Thyroid gland (tissue), 4 donors: ENCODE measurements at regions not wholly inside any gene's neighbourhood (a gene's known extent, or its start where the extent isn't known, plus 50 kb on each side); places are given as distances from the start of the nearest gene placed in this dataset.
"Not testable (repeated sequence)": the region's sequence is repeated elsewhere in the genome, so short reads cannot be mapped to it uniquely, and the experiment has no call there.

Source experiments
- DNase-seq, 2 donors: peaks; one replicate each; pipeline ENCODE4 v3.0.0-alpha.2; 2019
- H3K27ac ChIP-seq, 3 donors: fragments of 200-600 bp; sonication (generic); 1 replicate in 2 of 3; 2 replicates in 1 of 3; pipeline ENCODE4 v1.5.1; 2016 to 2019; ENCODE audit warnings: mild to moderate bottlenecking in 1 of 3, moderate library complexity in 1 of 3
- H3K27me3 ChIP-seq: fragments of 200-600 bp; sonication (generic); one replicate; pipeline ENCODE4 v1.5.1; 2019
- H3K36me3 ChIP-seq, 2 donors: fragments of 200-600 bp; sonication (generic); one replicate each; pipeline ENCODE4 v1.5.1; 2016 to 2019
- H3K4me1 ChIP-seq, 2 donors: fragments of 200-600 bp; sonication (generic); one replicate each; pipeline ENCODE4 v1.5.1; 2017 to 2019
- H3K4me3 ChIP-seq, 3 donors: fragments of 200-600 bp; sonication (generic); replicated peaks in 1 of 3; 1 replicate in 2 of 3; 2 replicates in 1 of 3; pipeline ENCODE4 v1.5.1; 2016; ENCODE audit warnings: mild to moderate bottlenecking in 1 of 3
- H3K9me3 ChIP-seq: fragments of 200-600 bp; sonication (generic); one replicate; pipeline ENCODE4 v1.5.1; 2017
- POLR2A ChIP-seq, 2 donors: fragments of 450-650 bp; IDR thresholded peaks; one replicate each; pipeline ENCODE4 v1.6.1; 2017; ENCODE audit warnings: antibody characterized with exemption in 2 of 2, mild to moderate bottlenecking in 2 of 2, moderate library complexity in 1 of 2
- WGBS, 2 donors: methylation state at CpG; one replicate each; pipeline ENCODE4 v1.1.5; 2017; 5-methylcytosine and 5-hydroxymethylcytosine counted together
- intact Hi-C: fragments of 100-400 bp; cut with DNase I; formaldehyde crosslinking; loops from one replicate; pipeline ENCODE4 v1.15.1; 2023
- TF ChIP-seq, protein P1 (sequence below), 6 experiments: fragments of 200-600 bp in 3 of 6; fragments of 450-650 bp in 3 of 6; sonication (generic) in 3 of 6; IDR thresholded peaks; one replicate each; pipeline ENCODE4 v1.5.1; 2016 to 2019; ENCODE audit warnings: antibody characterized with exemption in 6 of 6, mild to moderate bottlenecking in 2 of 6, inconsistent platforms in 1 of 6, moderate library complexity in 1 of 6

DNA sequence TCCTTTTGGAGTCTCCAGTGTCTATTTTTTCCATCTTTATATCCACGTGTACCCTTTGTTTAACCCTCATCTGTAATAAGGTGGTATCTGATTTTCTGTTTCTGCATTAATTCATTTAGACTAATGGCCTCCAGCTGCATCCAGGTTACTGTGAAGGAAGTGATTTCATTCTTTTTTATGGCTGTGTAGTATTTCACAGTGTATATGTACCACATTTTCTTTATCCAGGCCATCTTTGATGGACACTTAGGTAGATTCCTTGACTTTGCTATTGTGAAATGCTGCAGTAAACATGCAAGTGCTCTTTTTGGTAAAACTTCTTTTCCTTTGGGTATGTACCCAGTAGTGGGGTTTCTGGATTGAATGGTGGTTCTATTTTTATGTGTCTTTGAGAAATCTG is 128.0 kb upstream of the MTPN start:
- intact Hi-C loops: no loop called here
- Histone ChIP-seq H3K27ac (no peak overlapping the region), H3K27me3 (no peaks in the 10 kb centered on the region), H3K4me3 (no peak overlapping the region), H3K4me1 (no peaks in the 10 kb centered on the region), H3K36me3 (no peaks in the 10 kb centered on the region), H3K9me3 (no peaks in the 10 kb centered on the region)
- WGBS, 2 donors: 93 to 95% methylated on average over 1 of the region's 1 CpG
- TF ChIP-seq, protein P1, sequence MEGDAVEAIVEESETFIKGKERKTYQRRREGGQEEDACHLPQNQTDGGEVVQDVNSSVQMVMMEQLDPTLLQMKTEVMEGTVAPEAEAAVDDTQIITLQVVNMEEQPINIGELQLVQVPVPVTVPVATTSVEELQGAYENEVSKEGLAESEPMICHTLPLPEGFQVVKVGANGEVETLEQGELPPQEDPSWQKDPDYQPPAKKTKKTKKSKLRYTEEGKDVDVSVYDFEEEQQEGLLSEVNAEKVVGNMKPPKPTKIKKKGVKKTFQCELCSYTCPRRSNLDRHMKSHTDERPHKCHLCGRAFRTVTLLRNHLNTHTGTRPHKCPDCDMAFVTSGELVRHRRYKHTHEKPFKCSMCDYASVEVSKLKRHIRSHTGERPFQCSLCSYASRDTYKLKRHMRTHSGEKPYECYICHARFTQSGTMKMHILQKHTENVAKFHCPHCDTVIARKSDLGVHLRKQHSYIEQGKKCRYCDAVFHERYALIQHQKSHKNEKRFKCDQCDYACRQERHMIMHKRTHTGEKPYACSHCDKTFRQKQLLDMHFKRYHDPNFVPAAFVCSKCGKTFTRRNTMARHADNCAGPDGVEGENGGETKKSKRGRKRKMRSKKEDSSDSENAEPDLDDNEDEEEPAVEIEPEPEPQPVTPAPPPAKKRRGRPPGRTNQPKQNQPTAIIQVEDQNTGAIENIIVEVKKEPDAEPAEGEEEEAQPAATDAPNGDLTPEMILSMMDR (IDR thresholded peaks at IDR 0.05): no peak
- TF ChIP-seq POLR2A (IDR thresholded peaks at IDR 0.05): no peak
- no peak for DNase-seq

DNA sequence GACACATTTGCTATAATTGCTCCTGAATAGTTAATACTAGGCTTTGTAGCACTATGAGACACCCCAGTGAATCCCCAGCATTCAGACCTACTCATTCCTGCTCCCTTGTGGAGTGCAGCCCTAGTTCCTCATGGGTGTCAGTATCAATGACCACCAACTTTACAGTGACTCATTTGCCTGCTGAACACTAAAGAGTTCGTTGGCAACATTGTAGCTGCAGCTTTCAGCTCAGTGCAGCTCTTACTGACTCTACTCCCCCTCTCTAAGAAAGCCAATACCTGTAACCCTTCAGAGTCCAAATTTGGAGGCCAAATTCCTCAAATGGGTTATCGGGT is 127.1 kb upstream of the MTPN start:
- 68 to 79% methylated on average over 2 of the region's 2 CpGs for WGBS, 2 donors
- Histone ChIP-seq H3K27me3 (no peaks in the 10 kb centered on the region), H3K9me3 (no peaks in the 10 kb centered on the region), H3K4me1 (no peaks in the 10 kb centered on the region), H3K36me3 (no peaks in the 10 kb centered on the region), H3K4me3 (no peak overlapping the region), H3K27ac (no peak overlapping the region)
- TF ChIP-seq POLR2A (IDR thresholded peaks at IDR 0.05): no peak
- TF ChIP-seq, protein P1 (IDR thresholded peaks at IDR 0.05): no peak
- intact Hi-C loops: no loop called here
- DNase-seq: no peak

DNA sequence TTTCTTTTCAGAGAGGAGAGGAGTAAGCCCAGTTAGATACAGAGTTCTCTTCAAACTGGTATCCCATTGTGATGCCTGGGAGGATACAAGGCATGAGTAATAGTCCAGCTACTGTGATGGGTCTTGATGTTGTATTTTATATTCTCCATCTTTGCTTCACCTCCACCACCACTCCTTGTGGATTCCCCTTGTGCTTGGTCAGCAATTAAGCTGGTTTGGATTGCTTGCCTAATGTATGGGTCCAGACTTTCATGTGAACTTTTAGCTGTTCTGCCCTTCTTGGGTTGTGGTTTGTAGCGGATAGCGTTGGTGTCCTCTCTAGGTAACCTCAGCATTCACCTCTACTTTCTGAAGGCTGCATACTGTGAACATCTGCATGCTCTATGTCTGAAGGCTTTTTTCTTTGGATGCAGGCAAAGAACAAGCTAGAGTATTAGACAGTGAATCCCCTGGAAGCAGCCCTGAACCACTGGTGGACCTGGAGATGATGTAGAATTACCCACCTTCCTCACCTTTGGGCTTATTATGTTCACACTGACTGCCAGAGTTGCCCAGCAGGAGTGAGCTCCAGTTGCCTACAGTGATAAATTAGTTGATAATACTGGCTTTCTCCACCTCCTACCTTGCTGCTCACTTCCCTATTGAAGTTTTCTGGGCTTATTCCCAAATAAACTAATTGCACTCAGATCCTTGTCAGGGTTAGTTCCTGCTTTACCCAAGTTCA is 126.5 kb upstream of the MTPN start:
- H3K36me3 ChIP-seq: no peaks in the 10 kb centered on the region
- WGBS, 2 donors: 50 to 70% methylated on average over 2 of the region's 2 CpGs

DNA sequence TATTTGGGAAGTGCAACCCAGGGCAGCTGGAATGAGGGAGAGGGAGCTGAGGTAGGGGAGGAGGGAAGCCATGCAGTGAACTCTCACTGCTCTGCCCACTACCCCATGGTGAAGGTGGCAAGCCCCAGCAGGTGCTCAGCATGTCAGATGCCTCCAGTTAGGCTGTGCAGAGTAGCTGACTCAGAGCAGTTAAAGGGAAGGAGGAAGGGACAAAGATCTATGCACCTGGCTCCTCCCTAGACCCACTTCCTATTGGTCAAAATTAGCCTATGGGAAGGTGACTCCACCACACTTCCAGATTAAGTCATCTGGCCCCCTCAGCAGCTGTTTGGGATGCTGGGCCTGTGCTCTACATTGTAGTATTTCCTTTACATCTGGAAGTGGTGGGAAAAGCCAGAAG is 125.7 kb upstream of the MTPN start:
- Histone ChIP-seq H3K27me3 (no peaks in the 10 kb centered on the region), H3K9me3 (no peaks in the 10 kb centered on the region), H3K4me1 (no peaks in the 10 kb centered on the region), H3K4me3 (no peak overlapping the region), H3K36me3 (no peaks in the 10 kb centered on the region), H3K27ac (no peak overlapping the region)
- TF ChIP-seq POLR2A (IDR thresholded peaks at IDR 0.05): no peak
- TF ChIP-seq, protein P1 (IDR thresholded peaks at IDR 0.05): no peak
- intact Hi-C loops: no loop called here
- DNase-seq: no peak

More for the DNA sequence above, 126.5 kb upstream of the MTPN start:
- no peak for DNase-seq
- TF ChIP-seq, protein P1 (IDR thresholded peaks at IDR 0.05): no peak
- TF ChIP-seq POLR2A (IDR thresholded peaks at IDR 0.05): no peak
- no peaks in the 10 kb centered on the region for H3K27me3 ChIP-seq
- H3K9me3 ChIP-seq: no peaks in the 10 kb centered on the region
- intact Hi-C loops: no loop called here
- no peak overlapping the region for H3K4me3 ChIP-seq
- no peak overlapping the region for H3K27ac ChIP-seq
- H3K4me1 ChIP-seq: no peaks in the 10 kb centered on the region

DNA sequence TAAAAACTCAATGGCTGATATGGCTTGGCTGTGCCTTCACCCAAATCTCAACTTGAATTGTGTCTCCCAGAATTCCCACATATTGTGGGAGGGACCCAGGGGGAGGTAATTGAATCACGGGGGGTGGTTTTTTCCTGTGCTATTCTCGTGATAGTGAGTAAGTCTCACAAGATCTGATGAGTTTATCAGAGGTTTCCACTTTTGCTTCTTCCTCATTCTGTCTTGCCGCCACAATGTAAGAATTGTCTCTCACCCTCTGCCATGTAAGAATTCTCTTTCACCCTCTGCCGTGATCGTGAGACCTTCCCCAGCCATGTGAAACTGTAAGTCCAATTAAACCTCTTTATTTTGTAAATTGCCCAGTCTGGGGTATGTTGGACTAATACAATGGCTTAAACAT is 115.6 kb upstream of the MTPN start:
- H3K4me3 ChIP-seq, intact Hi-C loops: not testable (repeated sequence)
- 96 to 97% methylated on average over 5 of the region's 5 CpGs for WGBS, 2 donors

DNA sequence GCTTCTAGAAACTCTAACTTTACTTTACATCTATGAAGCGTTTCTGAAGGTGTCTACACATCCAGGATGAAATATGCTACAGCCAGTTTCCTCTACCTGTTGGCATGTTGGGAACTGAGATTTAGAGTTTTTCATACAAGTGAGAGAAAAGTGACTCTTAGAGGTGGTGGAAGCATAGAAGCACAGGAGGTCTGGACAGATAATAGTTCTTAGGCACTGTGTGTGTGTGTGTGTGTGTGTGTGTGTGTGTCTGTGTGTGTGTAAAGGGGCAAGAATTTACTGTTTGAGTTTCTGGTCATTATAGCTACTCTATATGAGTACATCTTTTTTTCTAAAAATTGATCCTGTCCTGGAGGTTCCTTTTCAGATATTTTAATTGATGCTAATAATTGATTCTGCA is 110.7 kb upstream of the MTPN start:
- TF ChIP-seq, protein P1 (IDR thresholded peaks at IDR 0.05): no peak
- no peak for TF ChIP-seq POLR2A (IDR thresholded peaks at IDR 0.05)
- Histone ChIP-seq H3K9me3 (no peaks in the 10 kb centered on the region), H3K4me3 (no peak overlapping the region), H3K27ac (no peak overlapping the region), H3K27me3 (no peaks in the 10 kb centered on the region), H3K4me1 (no peaks in the 10 kb centered on the region), H3K36me3 (no peaks in the 10 kb centered on the region)
- no peak for DNase-seq
- WGBS, 2 donors: 40 to 90% methylated on average over 1 of the region's 1 CpG
- intact Hi-C loops: no loop called here

More for the DNA sequence above, 115.6 kb upstream of the MTPN start:
- not testable (repeated sequence) for H3K27me3 ChIP-seq, H3K4me1 ChIP-seq, H3K9me3 ChIP-seq, H3K27ac ChIP-seq, DNase-seq, H3K36me3 ChIP-seq
